HCT116 (cell line): ENCODE measurements at regions not wholly inside any gene's neighbourhood (a gene's known extent, or its start where the extent isn't known, plus 50 kb on each side); places are given as distances from the start of the nearest gene placed in this dataset.

Experiments
- ATAC-seq: fragments of 200-7000 bp; cut with Tn5 transposase; 2 replicates; pipeline ENCODE4 v1.9.1; 2020; ENCODE audit warnings: mild to moderate bottlenecking, moderate library complexity
- BruUV-seq: library from RNA; stranded (reverse); fragments of 400-500 nt; replicated peaks from 2 replicates; lab custom pipeline; 2021; lab: Mats Ljungman, UMichigan
- CTCF ChIA-PET: fragments of 300-600 bp; sonication (Branson Sonifier 250); formaldehyde crosslinking; loops from one replicate; lab custom pipeline; 2021; ENCODE audit warnings: antibody characterized with exemption; lab: Charles Lee
- POLR2A ChIA-PET: fragments of 300-600, 350-600 bp; sonication (Branson Sonifier 250); formaldehyde crosslinking; loops from one replicate; lab custom pipeline; 2021; ENCODE audit warnings: antibody characterized with exemption; lab: Charles Lee
- RAD21 ChIA-PET, 2 experiments: fragments of 300-600 bp; sonication (Branson Sonifier 250); formaldehyde crosslinking; loops; one replicate each; lab custom pipeline; 2023; ENCODE audit warnings: low total read pairs in 2 of 2; ENCODE audit not compliant: uncharacterized antibody in 2 of 2, unreplicated experiment in 2 of 2, low non-redundant PET in 1 of 2; lab: Charles Lee
- DNase-seq: peaks from one replicate; pipeline ENCODE4 v3.0.0-alpha.2; 2010; ENCODE audit warnings: low read depth, low spot score
- H2AFZ ChIP-seq: fragments of 200-600 bp; shearing (Covaris generic), sonication (generic); 2 replicates; pipeline ENCODE4 v1.6.1; 2017; ENCODE audit warnings: low read depth, mixed run types, mixed read lengths, antibody characterized with exemption, low read length; ENCODE audit not compliant: poor library complexity, severe bottlenecking
- H3K27ac ChIP-seq: 2 replicates; pipeline ENCODE4 v1.5.1; 2012; ENCODE audit warnings: low read depth, low read length
- H3K27me3 ChIP-seq: fragments of 200-600 bp; sonication (generic); 2 replicates; pipeline ENCODE4 v1.6.1; 2016; ENCODE audit warnings: mixed run types, low read length, mixed read lengths; ENCODE audit not compliant: insufficient read depth
- H3K36me3 ChIP-seq, 2 experiments: fragments of 200-500 bp in 1 of 2; fragments of 200-600 bp in 1 of 2; sonication (Bioruptor generic) in 1 of 2; sonication (generic) in 1 of 2; 2 replicates each; pipeline versions ENCODE4 v1.5.1 to v1.6.1; 2014 to 2016; ENCODE audit warnings: low read length in 2 of 2, inconsistent platforms in 1 of 2, mixed read lengths in 1 of 2, mixed run types in 1 of 2; ENCODE audit not compliant: insufficient read depth in 2 of 2, control insufficient read depth in 1 of 2
- H3K4me1 ChIP-seq, 2 experiments: fragments of 200-600 bp in 1 of 2; sonication (generic) in 1 of 2; 2 replicates each; pipeline versions ENCODE4 v1.5.1 to v1.6.1; 2012 to 2017; ENCODE audit warnings: low read length in 2 of 2, inconsistent platforms in 1 of 2, mild to moderate bottlenecking in 1 of 2, mixed read lengths in 1 of 2, mixed run types in 1 of 2, moderate library complexity in 1 of 2; ENCODE audit not compliant: insufficient read depth in 2 of 2, control insufficient read depth in 1 of 2
- H3K4me2 ChIP-seq: fragments of 200-600 bp; sonication (generic); 2 replicates; pipeline ENCODE4 v1.6.1; 2017; ENCODE audit warnings: mixed run types, low read length, mixed read lengths
- H3K4me3 ChIP-seq, 2 experiments: fragments of 200-600 bp in 1 of 2; sonication (generic) in 1 of 2; replicated peaks in 1 of 2; 2 replicates each; pipeline ENCODE4 v1.5.1; 2011 to 2016; ENCODE audit warnings: low read length in 2 of 2, control low read depth in 1 of 2, low read depth in 1 of 2, mild to moderate bottlenecking in 1 of 2, mixed read lengths in 1 of 2, mixed run types in 1 of 2
- H3K79me2 ChIP-seq: fragments of 200-600 bp; sonication (generic); 2 replicates; pipeline ENCODE4 v1.6.1; 2017; ENCODE audit warnings: mild to moderate bottlenecking, mixed run types, low read length, moderate library complexity, mixed read lengths; ENCODE audit not compliant: insufficient read depth
- H3K9ac ChIP-seq: fragments of 200-600 bp; sonication (generic); 2 replicates; pipeline ENCODE4 v1.6.1; 2016; ENCODE audit warnings: low read length, mixed read lengths
- H3K9me2 ChIP-seq: fragments of 200-600 bp; sonication (generic), shearing (Covaris generic); 2 replicates; pipeline ENCODE4 v1.6.1; 2017; ENCODE audit warnings: mixed run types, mild to moderate bottlenecking, moderate library complexity; ENCODE audit not compliant: insufficient read depth
- H3K9me3 ChIP-seq, 2 experiments: fragments of 200-500 bp in 1 of 2; fragments of 200-600 bp in 1 of 2; sonication (Bioruptor generic) in 1 of 2; sonication (generic) in 1 of 2; 2 replicates each; pipeline ENCODE4 v1.6.1; 2014 to 2017; ENCODE audit warnings: low read length in 2 of 2, mixed read lengths in 2 of 2, inconsistent platforms in 1 of 2, low read depth in 1 of 2, mild to moderate bottlenecking in 1 of 2, mixed run types in 1 of 2, moderate library complexity in 1 of 2; ENCODE audit not compliant: control insufficient read depth in 1 of 2, insufficient read depth in 1 of 2
- H4K20me1 ChIP-seq: fragments of 200-600 bp; sonication (generic), shearing (Covaris generic); 2 replicates; pipeline ENCODE4 v1.6.1; 2017; ENCODE audit warnings: mixed run types, mild to moderate bottlenecking, moderate library complexity; ENCODE audit not compliant: insufficient read depth
- CBX3 ChIP-seq: IDR thresholded peaks from 2 replicates; pipeline ENCODE4 v1.6.1; 2012; ENCODE audit warnings: low read depth
- CEBPB ChIP-seq: IDR thresholded peaks from 2 replicates; pipeline ENCODE4 v1.6.1; 2012; ENCODE audit warnings: low read depth
- EZH2phosphoT487 ChIP-seq: fragments of 200-600 bp; IDR thresholded peaks from 2 replicates; pipeline ENCODE4 v1.6.1; 2018; ENCODE audit warnings: antibody characterized with exemption, borderline replicate concordance
- FOSL1 ChIP-seq: IDR thresholded peaks from 2 replicates; pipeline ENCODE4 v1.6.1; 2012; ENCODE audit warnings: low read depth
- JUND ChIP-seq: IDR thresholded peaks from 2 replicates; pipeline ENCODE4 v1.6.1; 2012
- POLR2AphosphoS5 ChIP-seq: IDR thresholded peaks from 2 replicates; pipeline ENCODE4 v1.6.1; 2011; ENCODE audit warnings: mild to moderate bottlenecking, low read depth, low read length, moderate library complexity
- SIN3A ChIP-seq: IDR thresholded peaks from 2 replicates; pipeline ENCODE4 v1.6.1; 2012; ENCODE audit warnings: low read depth
- SP1 ChIP-seq: IDR thresholded peaks from 2 replicates; pipeline ENCODE4 v1.6.1; 2012; ENCODE audit warnings: low read depth
- YY1 ChIP-seq: IDR thresholded peaks from 2 replicates; pipeline ENCODE4 v1.6.1; 2011; ENCODE audit warnings: low read length, low read depth, moderate library complexity, mild to moderate bottlenecking; ENCODE audit not compliant: insufficient replicate concordance; ENCODE audit errors: extremely low read depth
- ZBTB33 ChIP-seq: IDR thresholded peaks from 2 replicates; pipeline ENCODE4 v1.6.1; 2011; ENCODE audit warnings: mild to moderate bottlenecking, low read length, moderate library complexity; ENCODE audit not compliant: insufficient replicate concordance; ENCODE audit errors: extremely low read depth
- ZNF274 ChIP-seq: fragments of 200-500 bp; sonication (Bioruptor generic); IDR thresholded peaks from 2 replicates; pipeline ENCODE4 v1.6.1; 2014; ENCODE audit warnings: mild to moderate bottlenecking, low read depth, low read length, inconsistent platforms
- intact Hi-C: fragments of 100-400 bp; cut with micrococcal nuclease; formaldehyde crosslinking; loops from 2 replicates; pipeline ENCODE4 v1.10.0; 2022
- TF ChIP-seq, protein P1 (sequence below): IDR thresholded peaks from 2 replicates; pipeline ENCODE4 v1.6.1; 2012

DNA sequence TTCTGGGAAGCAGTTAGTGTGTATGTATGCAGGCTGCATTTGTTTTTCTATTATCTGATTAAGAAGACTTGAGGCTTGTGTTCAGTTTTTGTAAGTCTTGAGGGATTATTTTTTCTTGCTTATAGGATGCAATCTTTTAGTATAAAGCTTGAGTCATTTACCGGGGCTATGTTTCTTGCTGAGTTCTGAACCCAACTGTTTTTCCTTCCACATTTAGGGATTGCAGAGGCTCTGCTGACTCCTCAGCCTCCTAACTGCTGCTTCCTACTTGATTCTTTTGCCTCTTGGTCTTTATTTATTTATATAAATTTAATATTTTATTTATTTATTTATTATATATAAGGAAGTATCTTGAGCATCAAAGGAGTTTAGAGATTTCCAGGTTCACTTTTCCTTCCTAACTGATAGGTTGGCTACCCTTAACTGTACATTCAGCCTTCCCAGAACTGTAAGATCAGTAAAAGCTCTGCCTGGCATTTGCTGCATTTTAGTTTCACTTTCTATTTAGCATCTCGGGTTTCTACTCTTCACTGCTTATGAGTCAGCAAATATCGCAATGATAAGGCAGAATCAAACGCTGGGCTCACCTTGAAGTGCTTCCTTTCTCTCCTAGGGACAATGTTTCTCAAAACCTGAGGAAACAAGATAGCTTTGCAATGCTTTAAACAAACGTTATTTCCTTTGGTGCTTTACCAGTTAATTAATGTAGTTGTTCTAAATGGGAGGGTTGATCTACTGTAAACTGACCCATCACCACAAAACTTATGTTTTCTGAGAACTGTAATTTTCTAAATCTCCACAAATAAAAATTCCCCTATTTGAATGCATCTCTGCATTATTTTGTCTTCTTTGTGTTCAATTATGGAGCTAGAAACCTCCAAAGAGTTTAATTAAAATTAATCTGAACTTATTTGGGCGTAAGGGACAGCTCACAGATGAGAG, 1183.7 kb upstream of the TMEM132C start:
- POLR2A ChIA-PET, result interaction anchor here (1.6 kb wide), 1 partner anchor 23 kb away, joined by 4 read pairs; no protein-coding TSS in a partner anchor
- no TSS peak for BruUV-seq
- TF ChIP-seq EZH2phosphoT487 (no peak), ZNF274 (no peak), FOSL1 (peak; percentile 32; the same call in 1 of the 2 replicates), CBX3 (peak; percentile 39; the same call in 1 of the 2 replicates), CEBPB (peak; percentile 49; the same call in 1 of the 2 replicates), ZBTB33 (no peak), YY1 (no peak), JUND (0 out of 2 replicates have a peak, but pooled peaks have one; percentile 22), SP1 (peak; percentile 36), POLR2AphosphoS5 (peak; percentile 26; the same call in 1 of the 2 replicates), SIN3A (peak; percentile 56; the same call in 1 of the 2 replicates)
- TF ChIP-seq, protein P1, sequence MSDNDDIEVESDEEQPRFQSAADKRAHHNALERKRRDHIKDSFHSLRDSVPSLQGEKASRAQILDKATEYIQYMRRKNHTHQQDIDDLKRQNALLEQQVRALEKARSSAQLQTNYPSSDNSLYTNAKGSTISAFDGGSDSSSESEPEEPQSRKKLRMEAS, result peak; percentile 41; the same call in 1 of the 2 replicates

More for the DNA sequence above, 1183.7 kb upstream of the TMEM132C start:
- Histone ChIP-seq H3K4me3 (peak overlapping the region; percentile 41 to 54), H2AFZ (no peak overlapping the region), H3K79me2 (peaks cover 18% of the 10 kb centered on the region), H3K9me2 (no peaks in the 10 kb centered on the region), H3K4me1 (peaks cover 7 to 13% of the 10 kb centered on the region in 2 experiments), H3K36me3 (no peaks in the 10 kb centered on the region), H3K27ac (peak overlapping the region; percentile 51; the same call in 1 of the 2 replicates), H3K9ac (peak overlapping the region; percentile 58), H3K9me3 (no peaks in the 10 kb centered on the region; a peak in 1 of 4 replicates), H3K27me3 (no peaks in the 10 kb centered on the region), H3K4me2 (peak overlapping the region; percentile 72), H4K20me1 (no peaks in the 10 kb centered on the region)
- intact Hi-C loops, result no loop called here
- DNase-seq, result peak; percentile 54
- ChIA-PET CTCF (interaction anchor here (2.1 kb wide), 1 partner anchor 25 kb away, joined by 8 read pairs; no protein-coding TSS in a partner anchor), RAD21 (no interaction called here)
- ATAC-seq, result peak; percentile 90
